Subcutaneous abdominal adipose tissue (tissue), 5 donors: ENCODE measurements at regions not wholly inside any gene's neighbourhood (a gene's known extent, or its start where the extent isn't known, plus 50 kb on each side); places are given as distances from the start of the nearest gene placed in this dataset.

Experiments used
- H3K27ac ChIP-seq: one replicate; pipeline ENCODE4 v1.7.0; 2013; ENCODE audit warnings: low read depth, mild to moderate bottlenecking, inconsistent platforms, low read length, moderate library complexity
- H3K27me3 ChIP-seq, 5 donors: one replicate each; pipeline ENCODE4 v1.7.0; 2013; ENCODE audit warnings: low read length in 5 of 5, inconsistent platforms in 1 of 5; ENCODE audit not compliant: control insufficient read depth in 5 of 5, insufficient read depth in 4 of 5
- H3K36me3 ChIP-seq, 5 donors: one replicate each; pipeline ENCODE4 v1.7.0; 2013; ENCODE audit warnings: low read length in 5 of 5; ENCODE audit not compliant: control insufficient read depth in 5 of 5, insufficient read depth in 5 of 5
- H3K4me1 ChIP-seq, 5 donors: one replicate each; pipeline ENCODE4 v1.7.0; 2013; ENCODE audit warnings: low read length in 5 of 5, mild to moderate bottlenecking in 3 of 5, moderate library complexity in 1 of 5; ENCODE audit not compliant: control insufficient read depth in 5 of 5, insufficient read depth in 5 of 5
- H3K4me3 ChIP-seq, 5 donors: one replicate each; pipeline ENCODE4 v1.7.0; 2013; ENCODE audit warnings: low read length in 5 of 5, low read depth in 1 of 5
- H3K9ac ChIP-seq, 5 donors: one replicate each; pipeline ENCODE4 v1.7.0; 2013; ENCODE audit warnings: low read length in 5 of 5, mild to moderate bottlenecking in 4 of 5, moderate library complexity in 3 of 5
- H3K9me3 ChIP-seq, 5 donors: one replicate each; pipeline ENCODE4 v1.7.0; 2013; ENCODE audit warnings: low read length in 5 of 5; ENCODE audit not compliant: control insufficient read depth in 5 of 5
- donor health status: healthy.
- donor health status: healthy.
- donor health status: healthy.
- donor health status: healthy.
- donor health status: healthy.

DNA sequence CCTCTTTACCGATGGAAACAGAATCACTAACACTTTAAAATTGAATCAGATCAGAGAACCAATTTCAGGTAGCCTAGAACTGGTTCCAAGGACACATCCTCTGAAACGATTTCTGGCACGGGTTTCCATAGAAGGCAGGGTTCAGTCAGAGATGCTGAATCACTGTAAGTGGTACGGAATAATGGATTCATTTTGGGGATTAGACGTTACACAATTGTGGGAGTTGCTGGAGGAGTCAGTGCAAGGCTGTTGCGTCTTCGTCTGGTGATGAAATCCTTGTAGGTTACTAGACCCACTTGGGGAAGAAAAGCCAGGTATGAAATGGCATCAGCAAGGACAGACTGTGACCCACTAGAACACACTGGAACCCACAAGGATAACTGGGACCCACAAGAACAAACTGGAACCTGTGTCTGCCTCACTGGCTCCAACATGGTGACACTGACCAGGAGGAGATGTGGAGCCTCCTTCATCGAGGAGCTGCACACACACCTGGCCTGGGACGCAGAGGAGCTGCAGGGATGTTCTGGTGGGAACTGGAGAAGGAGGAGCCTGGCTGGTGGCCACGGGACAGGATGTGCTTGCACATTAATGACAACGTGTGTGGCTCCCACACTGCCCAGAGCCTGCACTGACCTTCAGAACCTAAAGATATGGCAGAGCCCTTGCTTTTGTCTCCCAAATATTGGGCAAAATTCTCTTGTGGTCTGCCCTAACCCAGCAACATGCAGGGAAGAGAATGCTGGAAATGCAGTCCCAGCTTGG, 105.1 kb downstream of the TRAPPC11 start:
- Histone ChIP-seq H3K9ac (no peak overlapping the region), H3K36me3 (no peaks in the 10 kb centered on the region)

GRCh38 chr4:183765251-183765911, 106.3 kb downstream of the TRAPPC11 start:
- H3K4me3 ChIP-seq = peak overlapping the region in 4 of 5 donors; percentile 9 to 65 (median 51)
- H3K27ac ChIP-seq = peak overlapping the region; percentile 65
- H3K9ac ChIP-seq = peak overlapping the region in 3 of 5 donors; percentile 16 to 62 (median 56)
- H3K9me3 ChIP-seq = no peaks in the 10 kb centered on the region
- H3K4me1 ChIP-seq = peaks cover 3 to 21% (median 12%) of the 10 kb centered on the region in 5 donors
- H3K36me3 ChIP-seq = no peaks in the 10 kb centered on the region
- no peaks in the 10 kb centered on the region for H3K27me3 ChIP-seq

More for the DNA sequence above, 105.1 kb downstream of the TRAPPC11 start:
- H3K4me3 ChIP-seq = peak overlapping the region in 2 of 5 donors; percentile 53 to 65
- no peaks in the 10 kb centered on the region for H3K27me3 ChIP-seq
- peaks cover 3 to 21% (median 13%) of the 10 kb centered on the region in 5 donors for H3K4me1 ChIP-seq
- H3K9me3 ChIP-seq = no peaks in the 10 kb centered on the region
- H3K27ac ChIP-seq = peak overlapping the region; percentile 65

- H3K9ac ChIP-seq = peak overlapping the region in 1 of 5 donors; percentile 62
- peaks cover 3 to 21% (median 10%) of the 10 kb centered on the region in 5 donors for H3K4me1 ChIP-seq
- no peaks in the 10 kb centered on the region for H3K9me3 ChIP-seq
- no peaks in the 10 kb centered on the region for H3K27me3 ChIP-seq
- H3K27ac ChIP-seq = peak overlapping the region; percentile 65
- H3K4me3 ChIP-seq = peak overlapping the region in 3 of 5 donors; percentile 49 to 65 (median 53)
- H3K36me3 ChIP-seq = no peaks in the 10 kb centered on the region
These were observed 107.0 kb downstream of the TRAPPC11 start for GRCh38 chr4:183766140-183766539.

DNA sequence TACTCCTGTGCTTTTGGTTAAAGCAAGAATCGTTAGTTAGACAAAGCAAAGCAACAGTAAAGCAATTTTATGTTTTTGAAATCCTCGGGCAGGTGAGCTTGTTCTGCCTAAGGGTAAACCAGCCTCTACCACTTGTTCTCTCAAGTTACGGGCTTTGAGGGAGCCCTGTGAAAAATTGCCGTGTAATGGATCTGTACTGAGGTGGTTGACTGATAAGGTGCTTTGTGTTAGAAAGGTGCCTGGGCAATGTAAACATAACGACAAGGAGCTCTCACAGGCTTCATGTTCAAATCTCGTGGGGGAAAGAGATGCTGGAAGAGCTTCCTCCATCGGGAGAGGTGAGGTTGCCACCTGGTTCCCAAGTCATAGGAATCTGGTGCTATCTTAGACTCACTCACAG, 111.8 kb downstream of the TRAPPC11 start:
- H3K4me3 ChIP-seq = no peak overlapping the region
- no peaks in the 10 kb centered on the region for H3K9me3 ChIP-seq
- no peaks in the 10 kb centered on the region for H3K36me3 ChIP-seq
- peaks cover 3 to 14% (median 8%) of the 10 kb centered on the region in 5 donors for H3K4me1 ChIP-seq
- no peaks in the 10 kb centered on the region for H3K27me3 ChIP-seq
- no peak overlapping the region for H3K27ac ChIP-seq
- no peak overlapping the region for H3K9ac ChIP-seq

DNA sequence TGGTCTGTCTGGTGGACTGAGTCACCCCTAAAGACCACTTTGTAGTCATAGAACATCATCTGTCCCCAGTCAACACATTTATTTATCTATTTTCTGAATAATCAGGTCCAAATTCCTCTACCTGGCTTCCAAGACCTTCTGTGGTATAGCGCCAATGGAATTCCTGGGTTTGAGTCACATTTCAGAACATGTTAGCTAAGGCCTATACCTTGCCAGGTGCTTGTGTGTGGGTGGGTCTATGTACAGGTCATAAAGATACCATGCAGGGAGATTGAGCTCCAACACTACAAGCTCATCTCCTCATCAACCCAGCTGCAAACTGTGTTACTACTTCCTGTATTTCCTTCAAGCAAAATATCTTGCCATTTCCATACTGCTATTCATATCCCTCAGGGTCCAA, 113.3 kb downstream of the TRAPPC11 start:
- Histone ChIP-seq H3K27ac (no peak overlapping the region), H3K9ac (no peak overlapping the region), H3K4me3 (no peak overlapping the region), H3K4me1 (peaks cover 0 to 11% (median 0%) of the 10 kb centered on the region in 5 donors), H3K9me3 (no peaks in the 10 kb centered on the region), H3K36me3 (no peaks in the 10 kb centered on the region), H3K27me3 (no peaks in the 10 kb centered on the region)

DNA sequence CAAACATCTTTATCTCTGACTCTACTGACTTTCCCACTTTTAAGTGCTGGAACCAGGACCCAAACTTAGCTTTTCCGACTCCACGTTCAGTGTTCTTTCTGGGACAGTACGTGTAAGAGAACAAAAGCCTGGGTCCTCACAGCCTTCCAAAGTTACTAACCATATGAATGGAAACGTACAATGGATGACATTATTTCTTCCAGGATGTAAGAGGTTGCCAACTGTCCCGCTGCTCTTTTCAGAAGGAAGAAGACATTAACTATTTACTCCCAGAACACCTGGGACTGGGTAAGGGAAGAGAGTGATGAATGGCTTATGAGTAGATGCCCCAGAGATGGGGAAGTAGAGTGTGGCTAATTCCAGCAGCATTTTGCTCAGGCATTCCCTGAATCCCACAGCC, 114.7 kb downstream of the TRAPPC11 start:
- Histone ChIP-seq H3K9ac (no peak overlapping the region), H3K4me3 (no peak overlapping the region), H3K27me3 (no peaks in the 10 kb centered on the region), H3K4me1 (peaks cover 0 to 11% (median 0%) of the 10 kb centered on the region in 5 donors), H3K36me3 (no peaks in the 10 kb centered on the region), H3K9me3 (no peaks in the 10 kb centered on the region), H3K27ac (no peak overlapping the region)

GRCh38 chr4:183783306-183783705, 121.8 kb upstream of the STOX2 start:
- H3K9ac ChIP-seq = no peak overlapping the region
- H3K27me3 ChIP-seq = no peaks in the 10 kb centered on the region
- no peaks in the 10 kb centered on the region for H3K9me3 ChIP-seq
- H3K4me1 ChIP-seq = peaks cover 4 to 20% (median 17%) of the 10 kb centered on the region in 5 donors
- no peaks in the 10 kb centered on the region for H3K36me3 ChIP-seq
- H3K4me3 ChIP-seq = no peak overlapping the region
- H3K27ac ChIP-seq = peak overlapping the region; percentile 80

DNA sequence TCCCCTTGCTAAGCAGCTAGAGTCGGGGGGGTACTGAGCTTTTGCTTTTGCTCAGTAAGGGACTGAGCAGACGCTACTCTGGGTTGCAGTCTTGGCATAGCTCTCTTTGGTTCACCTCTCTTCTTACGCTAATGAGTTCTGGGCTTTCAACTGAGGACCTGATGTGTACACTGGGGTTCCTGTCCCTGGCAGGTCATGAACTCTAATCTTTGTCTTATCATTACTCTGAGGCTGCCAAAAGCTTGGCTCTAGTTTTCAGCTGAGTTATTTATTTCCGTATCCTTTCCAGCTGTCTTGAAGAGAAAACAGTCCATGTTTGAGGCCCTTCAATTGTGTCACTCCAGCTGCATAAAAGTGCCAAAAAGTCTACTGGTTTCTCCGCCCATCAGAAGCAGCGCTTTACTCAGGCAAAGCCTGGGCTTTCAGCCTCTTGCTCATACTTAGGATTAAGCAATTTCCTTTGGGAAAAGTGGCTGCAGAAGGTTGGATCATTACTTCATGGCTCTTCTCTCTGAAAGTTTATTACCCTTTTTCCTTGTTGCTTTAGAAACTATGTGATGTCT, 121.0 kb upstream of the STOX2 start:
- Histone ChIP-seq H3K9me3 (no peaks in the 10 kb centered on the region), H3K9ac (peak overlapping the region in 3 of 5 donors; percentile 9 to 50 (median 16)), H3K27me3 (no peaks in the 10 kb centered on the region), H3K4me1 (peaks cover 4 to 20% (median 17%) of the 10 kb centered on the region in 5 donors), H3K27ac (peak overlapping the region; percentile 80), H3K36me3 (no peaks in the 10 kb centered on the region), H3K4me3 (peak overlapping the region in 3 of 5 donors; percentile 11 to 42 (median 40))

DNA sequence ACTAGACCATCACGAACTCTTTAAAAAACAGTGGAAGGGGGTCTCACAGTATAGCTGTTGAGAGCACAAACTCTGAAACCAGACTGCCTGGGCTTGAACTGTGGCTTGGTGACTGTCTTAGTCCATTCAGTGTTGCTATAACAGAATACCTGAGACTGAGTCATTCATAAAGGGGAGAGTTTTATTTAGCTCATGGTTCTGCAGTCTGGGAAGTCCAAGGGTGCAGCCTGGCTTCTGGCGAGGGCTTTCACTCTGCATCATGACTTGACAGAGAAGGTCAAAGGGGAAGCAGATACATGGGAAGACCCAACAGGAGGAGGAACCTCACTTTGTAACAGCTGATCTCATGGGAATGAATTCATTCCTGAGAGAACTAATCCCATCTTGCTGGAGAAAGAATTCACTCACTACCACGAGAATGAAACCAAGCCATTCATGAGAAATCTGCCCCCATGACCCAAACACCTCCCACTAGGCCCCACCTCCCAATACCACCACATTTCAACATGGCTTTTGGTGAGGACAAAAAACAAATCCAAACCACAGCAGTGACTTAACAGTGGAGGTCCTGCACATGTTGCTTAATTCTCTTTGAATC, 116.7 kb upstream of the STOX2 start:
- H3K9ac ChIP-seq = no peak overlapping the region
- H3K4me1 ChIP-seq = peaks cover 4 to 20% (median 17%) of the 10 kb centered on the region in 5 donors
- H3K36me3 ChIP-seq = no peaks in the 10 kb centered on the region
- H3K27me3 ChIP-seq = no peaks in the 10 kb centered on the region
- H3K4me3 ChIP-seq = no peak overlapping the region
- H3K9me3 ChIP-seq = peaks cover 0 to 11% (median 7%) of the 10 kb centered on the region in 5 donors
- H3K27ac ChIP-seq = no peak overlapping the region
